Kidney capillary endothelial cell (primary cell): ENCODE measurements at regions not wholly inside any gene's neighbourhood (a gene's known extent, or its start where the extent isn't known, plus 50 kb on each side); places are given as distances from the start of the nearest gene placed in this dataset.

Experiments used
- DNase-seq: peaks from one replicate; pipeline ENCODE4 v3.0.0-alpha.2; 2018; ENCODE audit warnings: low spot score

DNA sequence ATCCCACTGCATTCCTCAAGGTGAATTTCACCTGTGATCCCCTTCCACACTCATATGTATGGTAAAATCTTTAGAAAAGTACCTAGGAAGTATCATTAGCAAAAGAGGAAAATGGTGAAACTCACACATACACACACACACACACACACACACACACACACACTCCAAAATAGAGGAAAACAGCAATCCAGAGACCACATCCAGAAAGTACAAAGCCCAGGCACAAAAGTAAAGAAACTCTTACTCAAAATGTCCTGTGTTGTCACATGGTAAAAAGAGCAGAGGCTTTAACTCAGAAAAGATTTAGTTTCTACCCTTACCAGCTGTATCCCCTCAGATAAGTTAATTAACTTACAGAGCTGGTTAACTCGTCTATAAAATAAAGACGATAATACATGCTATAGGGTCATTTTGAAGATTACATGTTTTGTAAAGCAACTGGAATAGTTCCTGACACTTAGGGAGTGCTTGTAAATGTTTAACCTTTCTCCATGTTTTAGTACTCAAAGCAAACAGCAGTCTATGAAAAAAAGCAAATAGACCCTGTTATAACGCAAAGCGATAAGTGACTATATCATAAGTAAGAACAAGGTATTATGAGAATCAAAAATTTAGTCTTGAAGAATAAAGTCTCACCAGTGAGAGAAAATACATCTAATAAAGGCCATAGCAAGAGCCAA lies 360.0 kb upstream of the LRATD1 start:
- no peak for DNase-seq

GRCh38 chr2:14273650-14274049 lies 358.9 kb upstream of the LRATD1 start:
- no peak for DNase-seq

DNA sequence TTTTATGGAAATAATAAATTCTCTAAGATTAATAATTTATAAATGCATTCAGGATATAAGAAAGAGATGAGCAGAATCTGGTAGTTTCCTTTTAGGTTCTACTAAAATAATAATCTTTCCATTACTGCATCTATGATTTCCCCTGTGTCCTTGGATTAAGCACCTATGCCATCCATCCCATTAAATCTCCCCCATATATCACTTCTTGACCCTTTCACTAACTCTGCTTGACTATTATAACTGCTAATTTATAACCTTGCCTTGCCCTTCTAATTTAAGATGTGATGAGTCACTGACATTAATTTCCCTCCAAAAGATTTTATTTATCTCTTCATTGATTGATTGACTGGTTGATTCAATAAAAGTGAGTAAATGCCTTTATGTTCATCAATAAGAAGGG lies 348.3 kb upstream of the LRATD1 start:
- DNase-seq = no peak

- DNase-seq = no peak
Measured at GRCh38 chr2:14285812-14286211, 346.7 kb upstream of the LRATD1 start.

DNA sequence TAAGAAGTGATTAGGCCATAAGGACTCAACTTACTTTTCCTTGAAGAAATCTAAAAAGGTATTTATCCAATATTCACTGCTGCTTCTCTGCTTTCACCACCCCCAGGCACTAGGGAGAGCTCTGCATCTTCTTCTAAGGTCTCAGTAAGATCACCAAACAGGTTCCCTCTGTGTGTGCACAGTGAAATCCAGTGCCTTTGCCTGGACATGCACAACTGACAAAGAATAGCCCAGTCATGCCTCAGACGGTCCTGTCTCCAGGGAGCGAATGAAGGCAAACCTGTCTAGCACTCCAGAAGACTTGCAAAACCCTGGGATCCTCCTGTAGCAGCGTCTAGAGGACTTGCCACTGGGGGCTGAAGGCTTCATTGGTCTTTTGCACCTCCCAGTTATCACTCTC lies 344.5 kb upstream of the LRATD1 start:
- DNase-seq = no peak

- no peak for DNase-seq
Measured at GRCh38 chr2:14292964-14293363, 339.6 kb upstream of the LRATD1 start.

DNA sequence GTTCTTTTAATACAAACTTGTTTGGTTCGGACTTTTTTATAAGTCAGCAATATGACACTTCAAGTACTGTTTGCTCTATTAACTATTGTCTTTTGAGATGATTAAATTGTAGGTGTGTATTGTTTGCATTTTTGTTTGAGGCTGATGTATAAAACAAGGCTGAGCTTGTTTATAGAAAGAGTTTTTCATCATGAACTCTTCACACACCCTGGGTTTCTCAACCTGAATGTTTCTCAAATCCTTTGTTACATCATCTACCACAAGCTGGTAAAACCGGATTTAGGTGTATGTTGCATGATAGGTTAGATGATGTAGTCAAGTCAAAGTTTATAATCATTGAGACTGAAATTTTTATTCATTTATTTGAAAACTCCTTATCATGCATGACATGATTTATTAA lies 335.2 kb upstream of the LRATD1 start:
- no peak for DNase-seq

DNA sequence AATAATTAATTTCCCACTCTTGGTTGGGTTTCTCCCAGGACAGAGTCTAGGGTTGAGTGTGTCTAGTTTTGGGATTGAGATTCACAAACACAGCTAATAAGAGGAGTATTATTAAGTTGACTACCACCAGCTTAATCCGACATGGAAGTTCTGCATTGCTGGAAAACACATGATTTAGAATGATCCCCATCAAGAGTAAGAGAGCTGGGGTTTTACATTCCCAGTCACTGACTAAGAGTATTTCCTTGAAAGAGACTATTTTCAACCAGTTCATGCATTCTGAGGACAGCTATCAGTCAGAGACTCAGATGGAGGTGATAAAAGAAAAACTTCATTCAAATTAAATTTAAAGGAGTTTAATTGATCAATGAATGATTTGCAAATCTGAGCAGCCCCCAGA lies 334.6 kb upstream of the LRATD1 start:
- no peak for DNase-seq

- DNase-seq = no peak
Measured at GRCh38 chr2:14301331-14301730, 331.2 kb upstream of the LRATD1 start.

- DNase-seq = no peak
Measured at GRCh38 chr2:14303366-14304115, 329.0 kb upstream of the LRATD1 start.

DNA sequence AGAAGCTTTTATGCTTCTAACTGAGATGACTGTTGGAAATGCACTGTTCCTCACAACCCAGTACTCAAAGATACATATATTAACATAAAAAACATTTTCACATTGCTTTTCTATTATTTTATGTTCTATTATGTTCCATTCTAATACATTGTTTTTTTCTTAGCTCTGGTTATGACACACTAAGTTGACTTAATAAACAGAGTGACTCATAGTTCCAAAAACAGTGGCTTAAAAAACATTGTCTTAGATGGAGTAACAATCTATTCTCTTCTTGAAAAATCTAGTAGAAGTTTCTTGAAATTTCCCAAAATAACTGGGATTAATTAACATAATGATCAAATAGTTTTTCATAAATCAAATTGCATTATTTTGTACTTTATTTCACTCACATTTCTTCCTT lies 328.2 kb upstream of the LRATD1 start:
- peak; percentile 30 for DNase-seq

GRCh38 chr2:14306268-14306861 lies 326.2 kb upstream of the LRATD1 start:
- DNase-seq = no peak

DNA sequence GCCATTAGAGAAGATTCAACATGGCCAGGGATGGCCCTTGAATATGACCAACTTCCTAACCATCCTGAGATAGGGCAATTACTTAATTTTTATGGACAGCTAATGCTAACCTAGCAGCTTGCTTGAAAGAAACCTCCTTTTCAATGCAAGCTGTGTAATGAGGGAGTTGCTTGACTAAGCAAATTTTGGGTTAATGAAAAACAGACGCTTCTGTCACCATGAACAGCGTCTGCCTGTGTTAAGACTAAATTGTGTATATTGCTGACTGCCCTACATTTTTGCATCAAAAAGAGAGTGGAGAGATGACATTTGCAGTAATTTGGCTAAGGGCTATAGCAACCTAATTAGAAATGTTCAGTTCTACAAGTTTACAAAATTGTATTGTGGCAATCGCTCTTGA lies 319.2 kb upstream of the LRATD1 start:
- DNase-seq = no peak

GRCh38 chr2:14316594-14316993 lies 315.9 kb upstream of the LRATD1 start:
- DNase-seq = no peak

DNA sequence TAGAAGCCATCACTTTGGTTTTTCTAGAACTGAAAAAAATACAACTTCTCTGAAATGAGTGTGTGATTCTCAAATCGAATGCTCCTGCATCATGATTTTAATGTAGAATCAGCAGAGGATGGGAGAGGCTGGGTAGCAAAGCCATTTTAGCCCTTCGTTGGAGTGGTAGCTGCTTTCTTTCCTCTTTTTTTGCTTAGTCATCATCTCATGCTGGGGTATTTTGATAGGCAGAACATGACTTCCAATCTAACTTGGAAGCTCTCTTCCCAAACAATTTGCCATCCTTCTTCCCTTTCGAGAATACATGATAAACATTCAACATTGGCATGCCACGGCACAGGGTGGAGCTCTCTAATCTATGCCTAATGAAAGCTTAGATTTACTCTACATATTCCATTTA lies 311.2 kb upstream of the LRATD1 start:
- DNase-seq = no peak

DNA sequence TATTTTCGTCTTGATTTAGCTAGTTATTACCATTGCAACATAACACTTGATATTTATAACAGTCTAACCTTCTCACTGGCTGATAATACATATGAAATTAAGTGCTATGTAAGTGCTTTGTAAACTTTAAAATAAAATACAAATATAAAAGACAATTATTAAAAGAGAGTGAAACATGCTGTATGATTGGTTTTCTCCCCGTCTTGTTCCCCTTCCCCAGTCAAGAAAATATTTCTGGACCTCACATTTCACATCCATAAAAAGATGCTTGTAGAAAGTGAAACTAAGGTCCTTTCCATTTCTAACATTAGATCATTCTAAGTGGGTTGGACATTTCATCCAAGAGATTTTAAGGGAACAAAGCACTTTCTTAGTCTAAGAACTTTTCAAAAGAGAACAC lies 310.2 kb upstream of the LRATD1 start:
- DNase-seq = no peak

- DNase-seq = no peak
Measured at GRCh38 chr2:14324308-14324707, 308.2 kb upstream of the LRATD1 start.

DNA sequence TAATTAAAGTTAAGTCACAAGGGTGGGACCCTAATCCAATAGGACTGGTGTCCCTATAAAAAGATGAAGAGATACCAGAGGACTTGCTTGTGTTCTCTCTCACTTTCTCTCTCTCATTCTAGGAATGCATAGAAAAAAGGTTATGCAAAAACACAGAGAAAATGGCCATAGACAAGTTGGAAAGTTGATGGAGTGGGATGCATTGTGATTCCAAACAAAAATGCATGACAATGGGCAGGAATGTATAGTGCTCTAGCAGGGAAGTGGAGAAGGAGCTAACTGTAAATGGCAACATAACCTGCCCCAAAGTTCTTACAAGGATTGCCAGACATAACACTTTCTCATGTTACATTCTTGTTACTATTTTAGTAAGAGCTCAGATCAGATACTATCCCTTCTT lies 301.6 kb upstream of the LRATD1 start:
- DNase-seq = no peak

DNA sequence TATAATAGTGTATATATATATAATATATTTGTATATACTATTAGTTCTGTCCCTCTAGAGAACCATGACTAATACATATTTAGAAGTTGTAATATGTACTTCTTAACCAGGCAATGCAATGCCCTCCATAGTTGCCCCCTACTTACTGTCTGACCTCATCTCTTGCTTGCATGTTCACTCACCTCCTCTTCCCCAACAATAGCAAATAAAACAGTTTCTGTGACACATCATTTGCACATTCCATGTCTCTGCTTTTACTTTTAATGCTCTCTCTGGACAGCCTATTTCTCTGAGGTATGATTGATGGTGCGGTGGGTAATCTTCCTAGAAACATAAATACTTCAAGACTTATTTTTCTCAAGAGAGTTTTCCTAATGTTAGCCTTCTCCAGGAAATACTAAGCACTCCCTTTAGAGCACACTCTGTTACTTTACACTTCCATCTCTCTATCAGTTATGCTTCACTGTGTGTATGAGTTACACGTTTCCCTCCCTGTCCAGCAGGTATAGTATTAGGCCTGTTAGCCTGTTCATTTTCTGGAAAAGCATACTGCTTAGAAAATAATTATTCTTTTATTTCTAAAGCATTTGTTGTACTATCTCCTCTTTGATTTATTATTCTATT lies 295.6 kb upstream of the LRATD1 start:
- no peak for DNase-seq

DNA sequence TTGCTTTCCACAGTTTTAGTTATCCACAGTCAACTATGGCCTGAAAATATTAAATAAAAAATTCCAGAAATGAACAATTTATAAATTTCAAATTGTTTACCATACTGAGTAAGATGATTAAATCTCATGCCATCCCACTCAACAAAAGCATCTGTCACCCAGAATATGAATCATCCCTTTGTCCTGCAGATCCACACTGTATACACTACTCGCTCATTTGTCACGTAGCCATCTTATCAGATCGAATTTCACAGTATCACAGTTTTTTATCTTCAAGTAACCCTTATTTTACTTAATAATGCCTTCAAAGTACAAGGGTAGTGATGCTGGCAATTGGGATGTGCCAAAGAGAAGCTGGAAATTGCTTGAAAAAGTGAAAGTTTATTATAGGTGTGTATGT lies 291.8 kb upstream of the LRATD1 start:
- no peak for DNase-seq

DNA sequence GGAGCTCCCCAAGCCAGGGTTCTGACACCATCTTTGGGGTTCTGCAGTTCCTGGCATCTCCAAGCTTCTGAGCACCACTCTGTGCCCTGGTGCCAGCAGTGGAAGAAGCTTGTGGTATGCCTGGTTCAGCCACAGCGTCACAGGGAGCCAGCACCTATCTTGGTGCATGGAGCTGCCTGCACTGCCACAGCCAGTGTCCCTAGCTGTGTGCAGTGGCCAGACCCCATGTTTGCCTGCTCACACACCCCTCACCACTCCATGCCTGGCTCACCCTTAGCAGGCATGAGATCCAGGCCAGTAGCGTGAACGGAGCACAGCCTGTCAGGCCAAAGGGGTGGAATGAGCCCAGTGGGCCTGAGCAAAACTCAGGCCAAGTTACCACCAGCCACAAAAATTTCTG lies 290.2 kb upstream of the LRATD1 start:
- no peak for DNase-seq

DNA sequence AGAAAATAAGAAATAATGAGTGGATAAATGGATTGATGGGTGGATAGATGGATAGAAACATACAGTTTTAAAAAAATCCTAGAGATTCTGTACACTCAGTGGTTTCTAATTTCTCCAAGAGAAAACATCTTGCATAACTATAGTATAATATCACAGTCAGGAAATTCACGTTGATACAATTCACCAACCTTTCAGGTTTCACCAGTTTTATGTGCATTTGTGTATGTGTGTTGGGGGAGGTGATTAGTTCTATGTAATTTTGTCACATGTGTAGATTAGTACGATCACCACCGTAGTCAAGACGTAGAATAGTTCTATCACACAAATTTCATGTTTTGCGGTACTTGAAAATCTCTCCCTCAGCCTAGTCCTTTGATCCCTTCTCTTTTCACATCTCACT lies 288.2 kb upstream of the LRATD1 start:
- no peak for DNase-seq

DNA sequence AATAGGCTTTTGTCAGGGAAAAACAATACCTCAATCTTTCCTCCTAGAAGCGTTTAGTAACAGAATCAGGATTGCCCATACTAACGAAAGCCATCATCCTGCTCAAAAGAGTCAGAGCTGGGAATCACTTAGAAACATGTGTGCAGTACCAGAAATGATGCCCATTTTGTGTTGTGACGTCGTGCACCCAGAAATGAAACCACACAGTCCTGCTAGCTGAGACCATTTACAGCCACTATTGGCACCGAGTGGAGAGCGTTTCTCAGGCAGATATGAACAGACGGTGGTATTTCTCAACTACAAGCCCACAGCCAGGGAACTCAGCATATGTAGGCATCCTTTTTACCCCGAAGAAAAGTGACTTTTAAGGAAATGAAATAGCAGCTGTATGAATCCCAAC lies 284.3 kb upstream of the LRATD1 start:
- DNase-seq = no peak
